NCI-H2171 treated with DMSO at 0.1 percent for 48 hours (cell line): ENCODE measurements at regions not wholly inside any gene's neighbourhood (a gene's known extent, or its start where the extent isn't known, plus 50 kb on each side); places are given as distances from the start of the nearest gene placed in this dataset.
A peak's percentile ranks its signal among the peaks of the same experiment; 100 is the strongest.

Experiments used
- DNase-seq: peaks from one replicate; lab custom pipeline; 2025; lab: John Stamatoyannopoulos, UW

- DNase-seq = no peak
Observed at GRCh38 chr21:35849144-35849543, 211.2 kb downstream of the SETD4 start.

- no peak for DNase-seq
Observed at GRCh38 chr21:35843911-35844667, 216.2 kb downstream of the SETD4 start.

- DNase-seq = no peak
Observed at GRCh38 chr21:35840949-35841348, 219.4 kb downstream of the SETD4 start.

GRCh38 chr21:35840197-35840799 lies 220.0 kb downstream of the SETD4 start:
- peak; percentile 50 for DNase-seq

GRCh38 chr21:35838987-35839763 lies 221.2 kb downstream of the SETD4 start:
- DNase-seq = no peak

- no peak for DNase-seq
Observed at GRCh38 chr21:35838350-35838749, 222.0 kb downstream of the SETD4 start.

- DNase-seq = no peak
Observed at GRCh38 chr21:35833991-35834390, 226.3 kb downstream of the SETD4 start.

GRCh38 chr21:35833388-35833787 lies 226.9 kb downstream of the SETD4 start:
- DNase-seq = no peak

- no peak for DNase-seq
Observed at GRCh38 chr21:35831230-35831629, 229.1 kb downstream of the SETD4 start.

- no peak for DNase-seq
Observed at GRCh38 chr21:35829067-35829466, 231.3 kb downstream of the SETD4 start.

GRCh38 chr21:35828161-35828560 lies 232.2 kb downstream of the SETD4 start:
- DNase-seq = no peak

- no peak for DNase-seq
Observed at GRCh38 chr21:35827004-35827403, 233.3 kb downstream of the SETD4 start.

- no peak for DNase-seq
Observed at GRCh38 chr21:35825370-35826353, 234.7 kb downstream of the SETD4 start.

- DNase-seq = no peak
Observed at GRCh38 chr21:35824136-35824535, 236.2 kb downstream of the SETD4 start.

GRCh38 chr21:35819134-35819533 lies 241.2 kb downstream of the SETD4 start:
- DNase-seq = no peak

- DNase-seq = no peak
Observed at GRCh38 chr21:35818597-35818996, 241.7 kb downstream of the SETD4 start.

GRCh38 chr21:35814858-35815619 lies 245.3 kb downstream of the SETD4 start:
- no peak for DNase-seq

- DNase-seq = no peak
Observed at GRCh38 chr21:35812679-35813078, 247.6 kb downstream of the SETD4 start.

- no peak for DNase-seq
Observed at GRCh38 chr21:35811191-35811806, 249.0 kb downstream of the SETD4 start.

GRCh38 chr21:35810431-35810970 lies 249.8 kb downstream of the SETD4 start:
- no peak for DNase-seq
